ENCODE measurements at regions not wholly inside any gene's neighbourhood (a gene's known extent, or its start where the extent isn't known, plus 50 kb on each side); places are given as distances from the start of the nearest gene placed in this dataset.
"Not testable (repeated sequence)": the region's sequence is repeated elsewhere in the genome, so short reads cannot be mapped to it uniquely, and the experiment has no call there.

- in situ Hi-C loops (cut with HindIII; ENCODE audit: low sequenced_read_pairs): loop anchor here (10.0 kb wide), 1 partner anchor 188 kb away; no protein-coding TSS in a partner anchor
Observed at GRCh38 chr20:53656293-53657202, 62.9 kb upstream of the ZNF217 start.

GRCh38 chr20:53655625-53656292 lies 62.1 kb upstream of the ZNF217 start:
- in situ Hi-C loops (cut with HindIII; ENCODE audit: low sequenced_read_pairs): loop anchor here (10.0 kb wide), 1 partner anchor 189 kb away; no protein-coding TSS in a partner anchor

- in situ Hi-C loops (cut with HindIII; ENCODE audit: low sequenced_read_pairs): loop anchor here (10.0 kb wide), 1 partner anchor 190 kb away; no protein-coding TSS in a partner anchor
Observed at GRCh38 chr20:53654932-53655624, 61.4 kb upstream of the ZNF217 start.

GRCh38 chr20:53654521-53654920 lies 60.9 kb upstream of the ZNF217 start:
- in situ Hi-C loops (cut with HindIII; ENCODE audit: low sequenced_read_pairs): loop anchor here (10.0 kb wide), 1 partner anchor 190 kb away; no protein-coding TSS in a partner anchor

- in situ Hi-C loops (cut with HindIII; ENCODE audit: low sequenced_read_pairs): loop anchor here (10.0 kb wide), 1 partner anchor 192 kb away; no protein-coding TSS in a partner anchor
Observed at GRCh38 chr20:53652859-53653517, 59.3 kb upstream of the ZNF217 start.

GRCh38 chr20:53652090-53652858 lies 58.6 kb upstream of the ZNF217 start:
- in situ Hi-C loops (cut with HindIII; ENCODE audit: low sequenced_read_pairs): loop anchor here (10.0 kb wide), 1 partner anchor 193 kb away; no protein-coding TSS in a partner anchor

- in situ Hi-C loops (cut with HindIII; ENCODE audit: low sequenced_read_pairs): not testable (repeated sequence)
Observed at GRCh38 chr20:53649493-53649892, 55.9 kb upstream of the ZNF217 start.

- in situ Hi-C loops (cut with HindIII; ENCODE audit: low sequenced_read_pairs): no loop called here
Observed at GRCh38 chr20:53647286-53647821, 53.7 kb upstream of the ZNF217 start.

- in situ Hi-C loops (cut with HindIII; ENCODE audit: low sequenced_read_pairs): no loop called here
Observed at GRCh38 chr20:53646550-53646949, 52.9 kb upstream of the ZNF217 start.

- in situ Hi-C loops (cut with HindIII; ENCODE audit: low sequenced_read_pairs): no loop called here
Observed at GRCh38 chr20:53645582-53645897, 51.9 kb upstream of the ZNF217 start.

GRCh38 chr20:53644108-53644507 lies 50.5 kb upstream of the ZNF217 start:
- in situ Hi-C loops (cut with HindIII; ENCODE audit: low sequenced_read_pairs): not testable (repeated sequence)
